ENCODE measurements at regions not wholly inside any gene's neighbourhood (a gene's known extent, or its start where the extent isn't known, plus 50 kb on each side); places are given as distances from the start of the nearest gene placed in this dataset.

DNA sequence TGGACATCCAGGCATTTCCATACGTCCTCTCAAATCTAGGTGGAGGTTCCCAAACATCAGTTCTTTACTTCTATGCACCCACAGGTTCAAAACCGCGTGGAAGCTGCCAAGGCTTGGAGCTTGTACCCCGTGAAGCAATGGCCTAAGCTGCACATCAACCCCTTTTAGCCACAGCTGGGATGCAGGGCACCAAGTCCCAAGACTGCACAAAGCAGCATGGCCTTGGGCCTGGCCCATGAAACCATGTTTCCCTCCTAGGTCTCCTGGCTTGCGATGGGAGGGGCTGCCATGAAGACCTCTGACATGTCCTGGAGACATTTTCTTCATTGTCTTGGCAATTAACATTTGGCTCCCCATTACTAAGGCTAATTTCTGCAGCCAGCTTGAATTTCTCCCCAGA lies 88.9 kb upstream of the CBLN4 start:
- intact Hi-C loops (cut with DNase I): no loop called here
- H3K4me1 ChIP-seq: no peaks in the 10 kb centered on the region
- no peaks in the 10 kb centered on the region for H3K36me3 ChIP-seq
- TF ChIP-seq, protein P1, sequence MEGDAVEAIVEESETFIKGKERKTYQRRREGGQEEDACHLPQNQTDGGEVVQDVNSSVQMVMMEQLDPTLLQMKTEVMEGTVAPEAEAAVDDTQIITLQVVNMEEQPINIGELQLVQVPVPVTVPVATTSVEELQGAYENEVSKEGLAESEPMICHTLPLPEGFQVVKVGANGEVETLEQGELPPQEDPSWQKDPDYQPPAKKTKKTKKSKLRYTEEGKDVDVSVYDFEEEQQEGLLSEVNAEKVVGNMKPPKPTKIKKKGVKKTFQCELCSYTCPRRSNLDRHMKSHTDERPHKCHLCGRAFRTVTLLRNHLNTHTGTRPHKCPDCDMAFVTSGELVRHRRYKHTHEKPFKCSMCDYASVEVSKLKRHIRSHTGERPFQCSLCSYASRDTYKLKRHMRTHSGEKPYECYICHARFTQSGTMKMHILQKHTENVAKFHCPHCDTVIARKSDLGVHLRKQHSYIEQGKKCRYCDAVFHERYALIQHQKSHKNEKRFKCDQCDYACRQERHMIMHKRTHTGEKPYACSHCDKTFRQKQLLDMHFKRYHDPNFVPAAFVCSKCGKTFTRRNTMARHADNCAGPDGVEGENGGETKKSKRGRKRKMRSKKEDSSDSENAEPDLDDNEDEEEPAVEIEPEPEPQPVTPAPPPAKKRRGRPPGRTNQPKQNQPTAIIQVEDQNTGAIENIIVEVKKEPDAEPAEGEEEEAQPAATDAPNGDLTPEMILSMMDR (IDR thresholded peaks at IDR 0.05): no peak
- H3K27ac ChIP-seq: no peak overlapping the region
- no peak for ATAC-seq
- FAIRE-seq: no peak
- H3K9me3 ChIP-seq: no peaks in the 10 kb centered on the region
- H3K27me3 ChIP-seq: peaks cover 0 to 6% (median 0%) of the 10 kb centered on the region in 4 donors
- H3K4me3 ChIP-seq: no peak overlapping the region
- WGBS, 2 donors: 46 to 51% methylated on average over 5 of the region's 5 CpGs
- no peak for DNase-seq

- TF ChIP-seq, protein P1 (IDR thresholded peaks at IDR 0.05): no peak
- Histone ChIP-seq H3K4me3 (no peak overlapping the region), H3K4me1 (no peaks in the 10 kb centered on the region), H3K27me3 (no peaks in the 10 kb centered on the region), H3K9me3 (no peaks in the 10 kb centered on the region), H3K36me3 (no peaks in the 10 kb centered on the region), H3K27ac (no peak overlapping the region)
- ATAC-seq: no peak
- DNase-seq: no peak
- 38 to 47% methylated on average over 1 of the region's 1 CpG for WGBS, 2 donors
- intact Hi-C loops (cut with DNase I): no loop called here
- FAIRE-seq: no peak
Measured at GRCh38 chr20:56098981-56099500, 93.7 kb upstream of the CBLN4 start.

DNA sequence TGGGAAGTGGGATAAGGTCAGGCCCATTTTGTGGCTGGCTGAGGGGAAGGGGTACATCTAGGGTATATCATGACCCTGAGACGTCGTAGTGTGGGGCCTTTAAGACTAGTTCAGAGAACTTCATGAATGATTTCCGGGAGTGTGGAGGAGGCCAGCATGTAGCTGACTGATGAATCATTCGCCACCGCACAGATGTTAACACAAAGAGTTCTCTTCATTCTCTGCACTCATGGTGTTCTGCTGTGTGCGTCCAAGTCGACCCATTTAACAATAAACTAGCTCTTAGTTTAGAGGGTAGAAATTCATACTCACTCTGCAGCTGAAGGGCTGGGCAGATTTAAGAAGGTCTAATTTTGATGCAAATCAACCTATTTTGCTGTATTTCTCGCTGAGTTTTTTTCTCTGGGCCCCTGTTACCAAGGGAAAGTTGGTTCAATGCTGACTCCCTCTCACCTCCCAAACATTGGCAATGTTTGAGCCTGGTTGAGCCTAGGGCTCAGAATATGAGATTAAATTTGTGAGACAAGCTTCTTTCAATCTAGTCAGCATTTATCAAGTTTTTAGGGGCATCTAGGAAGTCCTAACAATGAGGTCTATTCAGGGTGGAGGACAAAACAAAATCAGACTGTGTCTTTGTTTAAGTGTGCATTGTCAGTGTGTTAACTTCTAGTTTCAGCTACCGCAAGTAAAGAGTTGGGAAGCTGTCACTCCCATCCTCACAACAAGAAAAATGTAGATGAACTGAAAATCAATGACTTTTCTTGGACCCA lies 106.8 kb upstream of the CBLN4 start:
- intact Hi-C loops (cut with DNase I): no loop called here
- Histone ChIP-seq H3K9me3 (no peaks in the 10 kb centered on the region), H3K4me1 (no peaks in the 10 kb centered on the region), H3K27ac (no peak overlapping the region), H3K36me3 (no peaks in the 10 kb centered on the region), H3K4me3 (no peak overlapping the region), H3K27me3 (peaks cover 0 to 4% (median 0%) of the 10 kb centered on the region in 4 donors)
- TF ChIP-seq, protein P1 (IDR thresholded peaks at IDR 0.05): no peak
- DNase-seq (no peak), ATAC-seq (no peak), FAIRE-seq (no peak)
- 58 to 68% methylated on average over 9 of the region's 9 CpGs for WGBS, 2 donors

- H3K36me3 ChIP-seq: no peaks in the 10 kb centered on the region
- TF ChIP-seq, protein P1 (IDR thresholded peaks at IDR 0.05): no peak
- DNase-seq (no peak), ATAC-seq (no peak), FAIRE-seq (no peak)
- intact Hi-C loops (cut with DNase I): no loop called here
- H3K27ac ChIP-seq: no peak overlapping the region
- no peak overlapping the region for H3K4me3 ChIP-seq
- no peaks in the 10 kb centered on the region for H3K9me3 ChIP-seq
- H3K4me1 ChIP-seq: no peaks in the 10 kb centered on the region
- no peaks in the 10 kb centered on the region for H3K27me3 ChIP-seq
- WGBS, 2 donors: 55 to 64% methylated on average over 6 of the region's 6 CpGs
Measured at GRCh38 chr20:56117350-56117749, 112.0 kb upstream of the CBLN4 start.

GRCh38 chr20:56121850-56122249 lies 116.5 kb upstream of the CBLN4 start:
- intact Hi-C loops (cut with DNase I): no loop called here
- WGBS, 2 donors: 38 to 52% methylated on average over 1 of the region's 1 CpG
- no peak overlapping the region for H3K4me3 ChIP-seq
- H3K36me3 ChIP-seq: no peaks in the 10 kb centered on the region
- DNase-seq (no peak), ATAC-seq (no peak), FAIRE-seq (no peak)
- H3K27ac ChIP-seq: no peak overlapping the region
- TF ChIP-seq, protein P1 (IDR thresholded peaks at IDR 0.05): no peak
- H3K27me3 ChIP-seq: no peaks in the 10 kb centered on the region
- no peaks in the 10 kb centered on the region for H3K4me1 ChIP-seq
- no peaks in the 10 kb centered on the region for H3K9me3 ChIP-seq
